B cell (primary cell): ENCODE measurements at regions not wholly inside any gene's neighbourhood (a gene's known extent, or its start where the extent isn't known, plus 50 kb on each side); places are given as distances from the start of the nearest gene placed in this dataset.

ENCODE experiments used
- ATAC-seq: fragments of 200-7000 bp; cut with Tn5 transposase; one replicate; pipeline ENCODE4 v1.10.0; 2021; ENCODE audit warnings: low read depth, mild to moderate bottlenecking, moderate number of reproducible peaks, moderate library complexity
- CTCF ChIA-PET: fragments of 350-600 bp; sonication (Branson Sonifier 250); formaldehyde crosslinking; loops from one replicate; lab custom pipeline; 2021; ENCODE audit warnings: antibody characterized with exemption, inconsistent platforms; lab: Charles Lee
- POLR2A ChIA-PET: fragments of 350-600 bp; sonication (Branson Sonifier 250); formaldehyde crosslinking; loops from one replicate; lab custom pipeline; 2021; ENCODE audit warnings: antibody characterized with exemption; lab: Charles Lee
- DNase-seq: peaks from one replicate; pipeline ENCODE4 v3.0.0; 2013
- H2AFZ ChIP-seq: 2 replicates; pipeline ENCODE4 v1.6.1; 2012; ENCODE audit warnings: mild to moderate bottlenecking, low read depth, low read length; ENCODE audit not compliant: insufficient read depth, poor library complexity, severe bottlenecking
- H3K27ac ChIP-seq, 2 donors: 1 replicate in 1 of 2; 2 replicates in 1 of 2; pipeline ENCODE4 v1.5.1; 2012 to 2013; ENCODE audit warnings: low read length in 2 of 2, mild to moderate bottlenecking in 2 of 2, moderate library complexity in 1 of 2
- H3K27me3 ChIP-seq, 4 experiments: fragments of 200-600 bp in 1 of 4; sonication (generic) in 1 of 4; replicated peaks in 1 of 4; 1 replicate in 2 of 4; 2 replicates in 2 of 4; pipeline versions ENCODE4 v1.6.1 to v1.7.0; 2013 to 2016; ENCODE audit warnings: low read length in 3 of 4, mild to moderate bottlenecking in 2 of 4, mixed read lengths in 1 of 4, moderate library complexity in 1 of 4; ENCODE audit not compliant: insufficient read depth in 4 of 4, control insufficient read depth in 3 of 4; ENCODE audit errors: control extremely low read depth in 1 of 4
- H3K36me3 ChIP-seq, 2 experiments: replicated peaks in 1 of 2; 1 replicate in 1 of 2; 2 replicates in 1 of 2; pipeline versions ENCODE4 v1.6.1 to v1.7.1; 2013; ENCODE audit warnings: low read length in 1 of 2; ENCODE audit not compliant: insufficient read depth in 2 of 2, control insufficient read depth in 1 of 2; ENCODE audit errors: control extremely low read depth in 1 of 2, extremely low read depth in 1 of 2
- H3K4me1 ChIP-seq, 2 donors: fragments of 200-600 bp in 1 of 2; sonication (generic) in 1 of 2; 1 replicate in 1 of 2; 2 replicates in 1 of 2; pipeline versions ENCODE4 v1.5.1 to v1.6.1; 2013 to 2017; ENCODE audit warnings: low read length in 2 of 2; ENCODE audit not compliant: control insufficient read depth in 2 of 2, insufficient read depth in 2 of 2
- H3K4me2 ChIP-seq: replicated peaks from 2 replicates; pipeline ENCODE3; 2012; ENCODE audit warnings: mild to moderate bottlenecking, low read depth, low read length; ENCODE audit not compliant: poor library complexity, severe bottlenecking
- H3K4me3 ChIP-seq, 5 experiments: fragments of 200-600 bp in 1 of 5; sonication (generic) in 1 of 5; 1 replicate in 3 of 5; 2 replicates in 2 of 5; pipeline versions ENCODE4 v1.5.1 to v1.7.0; 2011 to 2016; ENCODE audit warnings: low read length in 4 of 5, mild to moderate bottlenecking in 4 of 5, low read depth in 2 of 5, control low read depth in 1 of 5, moderate library complexity in 1 of 5; ENCODE audit not compliant: insufficient read depth in 1 of 5; ENCODE audit errors: control extremely low read depth in 1 of 5, extremely low read depth in 1 of 5
- H3K79me2 ChIP-seq: fragments of 200-600 bp; sonication (generic); one replicate; pipeline ENCODE4 v1.6.0; 2016; ENCODE audit warnings: low read length; ENCODE audit not compliant: control insufficient read depth, insufficient read depth
- H3K9ac ChIP-seq: fragments of 200-600 bp; sonication (generic); 2 replicates; pipeline ENCODE4 v1.6.1; 2017; ENCODE audit warnings: mild to moderate bottlenecking, low read length, moderate library complexity
- H3K9me3 ChIP-seq, 3 donors: one replicate each; pipeline versions ENCODE4 v1.6.1 to v1.7.1; 2013; ENCODE audit warnings: low read length in 2 of 3; ENCODE audit not compliant: control insufficient read depth in 2 of 3, insufficient read depth in 1 of 3; ENCODE audit errors: control extremely low read depth in 1 of 3
- H4K20me1 ChIP-seq: 2 replicates; pipeline ENCODE4 v1.6.0; 2012; ENCODE audit warnings: mild to moderate bottlenecking, low read length; ENCODE audit not compliant: insufficient read depth, control insufficient read depth, poor library complexity, severe bottlenecking
- H3K27ac Mint-ChIP-seq: one replicate; pipeline ENCODE4 v1.8.0; 2021; ENCODE audit warnings: mixed read lengths
- H3K27me3 Mint-ChIP-seq: one replicate; pipeline ENCODE4 v1.8.0; 2021; ENCODE audit warnings: mixed read lengths
- H3K4me1 Mint-ChIP-seq: one replicate; pipeline ENCODE4 v1.8.0; 2021; ENCODE audit warnings: mixed read lengths
- H3K4me3 Mint-ChIP-seq: one replicate; pipeline ENCODE4 v1.8.0; 2021; ENCODE audit warnings: mixed read lengths
- H3K9me3 Mint-ChIP-seq: one replicate; pipeline ENCODE4 v1.8.0; 2022; ENCODE audit warnings: mixed read lengths; ENCODE audit not compliant: insufficient read depth
- CTCF ChIP-seq: fragments of 200-600 bp; IDR thresholded peaks from one replicate; pipeline ENCODE4 v1.8.0; 2022; ENCODE audit warnings: antibody characterized with exemption, mild to moderate bottlenecking
- EZH2 ChIP-seq: IDR thresholded peaks from 2 replicates; pipeline ENCODE4 v1.6.1; 2012; ENCODE audit warnings: borderline replicate concordance, low read depth, mild to moderate bottlenecking, moderate library complexity, low read length; ENCODE audit not compliant: insufficient read depth, poor library complexity, severe bottlenecking
- WGBS: methylation state at CpG from one replicate; pipeline ENCODE4 v1.1.5; 2013; ENCODE audit warnings: missing lambda C conversion rate; ENCODE audit not compliant: insufficient coverage; 5-methylcytosine and 5-hydroxymethylcytosine counted together
- intact Hi-C: fragments of 100-400 bp; cut with micrococcal nuclease; formaldehyde crosslinking; loops from one replicate; pipeline ENCODE4 v1.10.0; 2022

GRCh38 chr10:30728127-30728526 is 98.6 kb upstream of the LYZL2 start:
- H3K27ac ChIP-seq: no peak overlapping the region
- WGBS: 100% methylated on average over 2 of the region's 5 CpGs
- intact Hi-C loops: no loop called here
- no peak overlapping the region for H3K27ac Mint-ChIP-seq
- peaks cover 0 to 8% (median 1%) of the 10 kb centered on the region in 4 experiments for H3K27me3 ChIP-seq
- POLR2A ChIA-PET: no interaction called here
- H3K4me1 ChIP-seq: peaks cover 0 to 6% of the 10 kb centered on the region in 2 donors
- no peak overlapping the region for H3K9ac ChIP-seq
- no peak overlapping the region for H3K4me3 Mint-ChIP-seq
- TF ChIP-seq CTCF: no peak
- TF ChIP-seq EZH2: no peak
- H3K9me3 ChIP-seq: no peaks in the 10 kb centered on the region
- H3K36me3 ChIP-seq: no peaks in the 10 kb centered on the region
- no peaks in the 10 kb centered on the region for H3K79me2 ChIP-seq
- H4K20me1 ChIP-seq: no peaks in the 10 kb centered on the region
- DNase-seq (no peak), ATAC-seq (no peak)
- CTCF ChIA-PET: interaction anchor here (0.6 to 4.5 kb wide), 5 partner anchors 41 to 1082 kb away, joined by 3 to 30 read pairs (median 8); no protein-coding TSS in a partner anchor
- H3K4me3 ChIP-seq: no peak overlapping the region
- peaks cover 7% of the 10 kb centered on the region for H3K4me1 Mint-ChIP-seq
- peaks cover 37% of the 10 kb centered on the region for H3K27me3 Mint-ChIP-seq
- H3K9me3 Mint-ChIP-seq: no peaks in the 10 kb centered on the region
- no peak overlapping the region for H3K4me2 ChIP-seq
- no peak overlapping the region for H2AFZ ChIP-seq

DNA sequence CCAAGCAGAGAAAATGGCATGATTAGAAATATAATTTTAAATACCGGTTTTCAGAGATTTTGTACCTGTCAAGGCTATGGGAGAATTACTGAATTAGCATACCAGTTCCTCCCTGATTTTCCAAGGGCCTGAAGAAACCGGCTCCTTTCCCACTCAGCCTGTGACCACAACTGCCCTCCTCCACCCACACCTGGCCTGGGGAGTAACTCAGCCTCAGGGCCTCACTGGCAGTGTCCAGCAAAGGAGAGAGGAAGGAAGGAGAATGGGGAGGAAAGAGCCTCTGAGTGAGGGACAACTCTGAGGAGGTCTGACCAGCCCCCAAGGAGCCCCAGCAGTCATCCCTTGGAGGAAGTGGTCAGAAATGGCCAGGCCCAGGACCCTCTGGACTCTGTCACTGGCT is 98.0 kb upstream of the LYZL2 start:
- CTCF ChIA-PET: interaction anchor here (0.6 to 4.5 kb wide), 5 partner anchors 38 to 1083 kb away, joined by 3 to 30 read pairs (median 7); no protein-coding TSS in a partner anchor
- peaks cover 36% of the 10 kb centered on the region for H3K27me3 Mint-ChIP-seq
- no peak overlapping the region for H3K9ac ChIP-seq

More for the DNA sequence above, 98.0 kb upstream of the LYZL2 start:
- TF ChIP-seq EZH2: no peak
- TF ChIP-seq CTCF: no peak
- no peak overlapping the region for H3K27ac Mint-ChIP-seq
- no peak overlapping the region for H3K4me3 Mint-ChIP-seq
- no peak overlapping the region for H2AFZ ChIP-seq
- no peaks in the 10 kb centered on the region for H3K79me2 ChIP-seq
- no peak overlapping the region for H3K4me3 ChIP-seq
- no peaks in the 10 kb centered on the region for H3K36me3 ChIP-seq
- no peak overlapping the region for H3K27ac ChIP-seq
- H3K9me3 ChIP-seq: no peaks in the 10 kb centered on the region
- H3K4me2 ChIP-seq: no peak overlapping the region
- intact Hi-C loops: loop anchor here (1.0 to 2.0 kb wide), 2 partner anchors 41 to 1043 kb away; no protein-coding TSS in a partner anchor
- no peaks in the 10 kb centered on the region for H4K20me1 ChIP-seq
- ATAC-seq (no peak), DNase-seq (no peak)
- H3K27me3 ChIP-seq: peaks cover 0 to 6% (median 1%) of the 10 kb centered on the region in 4 experiments
- POLR2A ChIA-PET: no interaction called here
- H3K4me1 ChIP-seq: peaks cover under 1 to 7% of the 10 kb centered on the region in 2 donors
- no CpG with 5 or more reads among the region's 2 CpGs for WGBS
- no peaks in the 10 kb centered on the region for H3K9me3 Mint-ChIP-seq
- peaks cover 13% of the 10 kb centered on the region for H3K4me1 Mint-ChIP-seq
